ENCODE measurements at regions not wholly inside any gene's neighbourhood (a gene's known extent, or its start where the extent isn't known, plus 50 kb on each side); places are given as distances from the start of the nearest gene placed in this dataset.

- intact Hi-C loops (cut with DNase I, micrococcal nuclease): no loop called here
- CTCF ChIA-PET: no interaction called here
- H3K27ac Mint-ChIP-seq: no peak overlapping the region
- no peak for ATAC-seq (ENCODE audit: poor library complexity)
- no peak for DNase-seq
- Histone ChIP-seq H3K4me1 (ENCODE audit: insufficient read depth, low read length) (no peaks in the 10 kb centered on the region), H3K4me3 (ENCODE audit: low read length) (no peak overlapping the region), H3K27ac (ENCODE audit: low read depth in 1 of 2, low read length in 2 of 2) (no peak overlapping the region), H3K27me3 (ENCODE audit: control insufficient read depth in 1 of 2, insufficient read depth in 2 of 2, low read length in 2 of 2) (no peaks in the 10 kb centered on the region), H3K9me3 (ENCODE audit: control insufficient read depth in 1 of 2, insufficient read depth in 1 of 2, low read length in 2 of 2) (no peaks in the 10 kb centered on the region), H3K36me3 (ENCODE audit: insufficient read depth, low read length) (no peaks in the 10 kb centered on the region)
- peaks cover 9% of the 10 kb centered on the region for H3K27me3 Mint-ChIP-seq
- H3K36me3 Mint-ChIP-seq (ENCODE audit: low read depth): no peaks in the 10 kb centered on the region
- H3K4me1 Mint-ChIP-seq (ENCODE audit: low read depth): no peaks in the 10 kb centered on the region
- H3K4me3 Mint-ChIP-seq: no peak overlapping the region
- no peak for TF ChIP-seq CTCF (IDR thresholded peaks at IDR 0.05)
- POLR2A ChIA-PET: no interaction called here
- no peaks in the 10 kb centered on the region for H3K9me3 Mint-ChIP-seq
Observed at GRCh38 chr13:47206111-47206510, 309.3 kb upstream of the HTR2A start.

GRCh38 chr13:47190696-47191305 lies 293.9 kb upstream of the HTR2A start:
- H3K9me3 ChIP-seq (ENCODE audit: control insufficient read depth in 1 of 2, insufficient read depth in 1 of 2, low read length in 2 of 2): no peaks in the 10 kb centered on the region
- Mint-ChIP-seq H3K4me3 (no peak overlapping the region), H3K27me3 (peaks cover 8% of the 10 kb centered on the region), H3K9me3 (no peaks in the 10 kb centered on the region), H3K4me1 (ENCODE audit: low read depth) (no peaks in the 10 kb centered on the region), H3K36me3 (ENCODE audit: low read depth) (no peaks in the 10 kb centered on the region), H3K27ac (no peak overlapping the region)
- DNase-seq (no peak), ATAC-seq (ENCODE audit: poor library complexity) (no peak)
- no peaks in the 10 kb centered on the region for H3K27me3 ChIP-seq (ENCODE audit: control insufficient read depth in 1 of 2, insufficient read depth in 2 of 2, low read length in 2 of 2)
- H3K36me3 ChIP-seq (ENCODE audit: insufficient read depth, low read length): no peaks in the 10 kb centered on the region
- no peak overlapping the region for H3K4me3 ChIP-seq (ENCODE audit: low read length)
- intact Hi-C loops (cut with DNase I, micrococcal nuclease): no loop called here
- POLR2A ChIA-PET: no interaction called here
- H3K27ac ChIP-seq (ENCODE audit: low read depth in 1 of 2, low read length in 2 of 2): no peak overlapping the region
- no peak for TF ChIP-seq CTCF (IDR thresholded peaks at IDR 0.05)
- no peaks in the 10 kb centered on the region for H3K4me1 ChIP-seq (ENCODE audit: insufficient read depth, low read length)
- CTCF ChIA-PET: no interaction called here

GRCh38 chr13:47188802-47189201 lies 291.9 kb upstream of the HTR2A start:
- H3K9me3 ChIP-seq (ENCODE audit: control insufficient read depth in 1 of 2, insufficient read depth in 1 of 2, low read length in 2 of 2): no peaks in the 10 kb centered on the region
- Mint-ChIP-seq H3K9me3 (no peaks in the 10 kb centered on the region), H3K4me3 (no peak overlapping the region), H3K4me1 (ENCODE audit: low read depth) (no peaks in the 10 kb centered on the region), H3K27me3 (peaks cover 8% of the 10 kb centered on the region), H3K27ac (no peak overlapping the region), H3K36me3 (ENCODE audit: low read depth) (no peaks in the 10 kb centered on the region)
- intact Hi-C loops (cut with DNase I, micrococcal nuclease): no loop called here
- no peaks in the 10 kb centered on the region for H3K27me3 ChIP-seq (ENCODE audit: control insufficient read depth in 1 of 2, insufficient read depth in 2 of 2, low read length in 2 of 2)
- ATAC-seq (ENCODE audit: poor library complexity): no peak
- ChIA-PET POLR2A (no interaction called here), CTCF (no interaction called here)
- no peaks in the 10 kb centered on the region for H3K4me1 ChIP-seq (ENCODE audit: insufficient read depth, low read length)
- no peak for DNase-seq
- H3K36me3 ChIP-seq (ENCODE audit: insufficient read depth, low read length): no peaks in the 10 kb centered on the region
- TF ChIP-seq CTCF (IDR thresholded peaks at IDR 0.05): no peak
- no peak overlapping the region for H3K4me3 ChIP-seq (ENCODE audit: low read length)
- no peak overlapping the region for H3K27ac ChIP-seq (ENCODE audit: low read depth in 1 of 2, low read length in 2 of 2)
